ENCODE measurements at regions not wholly inside any gene's neighbourhood (a gene's known extent, or its start where the extent isn't known, plus 50 kb on each side); places are given as distances from the start of the nearest gene placed in this dataset.

GRCh38 chr1:101136739-101137138 lies 100.1 kb upstream of the S1PR1 start:
- Histone ChIP-seq H3K4me1 (ENCODE audit: insufficient read depth, low read length) (peaks cover 59% of the 10 kb centered on the region), H3K9me3 (ENCODE audit: low read length) (no peaks in the 10 kb centered on the region), H3K27ac (ENCODE audit: extremely low read length, insufficient read depth, low read length) (peak overlapping the region; percentile 71), H3K27me3 (ENCODE audit: control insufficient read depth in 1 of 2, insufficient read depth in 2 of 2, low read length in 2 of 2) (0 out of 5 replicates have a peak, but pooled peaks cover 0 to 1% of the 10 kb centered on the region in 2 experiments), H3K36me3 (replicated peaks in 1 of 2; ENCODE audit: control insufficient read depth in 1 of 2, insufficient read depth in 2 of 2, low read length in 2 of 2) (no peaks in the 10 kb centered on the region), H3K4me2 (ENCODE audit: low read depth, low read length) (peak overlapping the region; percentile 66), H2AFZ (ENCODE audit: low read length) (no peak overlapping the region), H3K79me2 (ENCODE audit: insufficient read depth, low read length) (no peaks in the 10 kb centered on the region), H3K4me3 (replicated peaks in 1 of 3; ENCODE audit: insufficient read depth in 1 of 3, low read depth in 2 of 3, low read length in 3 of 3) (peak overlapping the region in 1 of 3 experiments; percentile 30; a peak in 2 of 6 replicates), H4K20me1 (ENCODE audit: insufficient read depth, low read length) (no peaks in the 10 kb centered on the region), H3K9ac (ENCODE audit: insufficient read depth, low read depth, low read length) (no peak overlapping the region)
- in situ Hi-C loops (cut with HindIII; ENCODE audit: extremely low pct_ligation_motif_present, low pct_unique_long_range_greater_than_20kb), result no loop called here
- CTCF ChIA-PET (ENCODE audit: low intra/inter-chr PET ratio, low total read pairs), result no interaction called here
- no TSS peak for BruUV-seq (replicated peaks)
- peak; percentile 55 for FAIRE-seq
- intact Hi-C loops (cut with micrococcal nuclease; ENCODE audit: unreplicated experiment), result loop anchor here (2.0 to 10.0 kb wide), 4 partner anchors 98 to 189 kb away; partner anchors contain the start of gene S1PR1
- POLR2A ChIA-PET, result no interaction called here
- peak; percentile 73 for DNase-seq (ENCODE audit: low spot score)
- 0% methylated on average over 1 of the region's 1 CpG for WGBS (ENCODE audit: low lambda C conversion rate)
- ATAC-seq, result peak; percentile 85
- TF ChIP-seq ZMAT5 (CRISPR knock-in tag; IDR thresholded peaks at IDR 0.05; ENCODE audit: borderline replicate concordance, low read depth), result no peak
- TF ChIP-seq SMYD3 (CRISPR knock-in tag; IDR thresholded peaks at IDR 0.05), result no peak
- 0 out of 2 replicates have a peak, but pooled peaks have one; percentile 22 for TF ChIP-seq THAP11 (CRISPR knock-in tag; IDR thresholded peaks at IDR 0.05)
- no peak for TF ChIP-seq ZNF34 (CRISPR knock-in tag; IDR thresholded peaks at IDR 0.05; ENCODE audit: borderline replicate concordance)
- TF ChIP-seq REPIN1 (CRISPR knock-in tag; IDR thresholded peaks at IDR 0.05; ENCODE audit: borderline replicate concordance, low read depth), result no peak
- TF ChIP-seq TP53 (CRISPR knock-in tag; conservative IDR thresholded peaks at IDR 0.05), result no peak
- no peak for TF ChIP-seq RFX5 (IDR thresholded peaks at IDR 0.05; ENCODE audit: low read depth, low read length)
- TF ChIP-seq SAP130 (CRISPR knock-in tag; IDR thresholded peaks at IDR 0.05; ENCODE audit: low read depth), result peak; percentile 38; the same call in 1 of the 2 replicates
- TF ChIP-seq EP300 (IDR thresholded peaks at IDR 0.05; ENCODE audit: low read depth in 2 of 2, low read length in 2 of 2), result peak in 1 of 2 experiments; percentile 83; a peak in 2 of 4 replicates
- no peak for TF ChIP-seq EP300 (CRISPR knock-in tag; IDR thresholded peaks at IDR 0.05; ENCODE audit: borderline replicate concordance)
- peak; percentile 83 for TF ChIP-seq PAXIP1 (CRISPR knock-in tag; conservative IDR thresholded peaks at IDR 0.05)
- TF ChIP-seq CHD2 (IDR thresholded peaks at IDR 0.05; ENCODE audit: low read depth, low read length), result no peak
- TF ChIP-seq STAT5B (CRISPR knock-in tag; IDR thresholded peaks at IDR 0.05), result no peak
- no peak for TF ChIP-seq PHF8 (CRISPR knock-in tag; IDR thresholded peaks at IDR 0.05)
- peak; percentile 11; the same call in 1 of the 2 replicates for TF ChIP-seq SIX1 (CRISPR knock-in tag; IDR thresholded peaks at IDR 0.05; ENCODE audit: borderline replicate concordance)
- no peak for TF ChIP-seq ZNF740 (CRISPR knock-in tag; IDR thresholded peaks at IDR 0.05)
- peak; percentile 13; the same call in 1 of the 2 replicates for TF ChIP-seq MED1 (CRISPR knock-in tag; IDR thresholded peaks at IDR 0.05)
- no peak for TF ChIP-seq ZNF652 (CRISPR knock-in tag; IDR thresholded peaks at IDR 0.05; ENCODE audit: borderline replicate concordance, low read depth)
- TF ChIP-seq ZNF292 (CRISPR knock-in tag; IDR thresholded peaks at IDR 0.05; ENCODE audit: borderline replicate concordance, low read depth), result 0 out of 2 replicates have a peak, but pooled peaks have one; percentile 29
- TF ChIP-seq ZFP36L1 (CRISPR knock-in tag; IDR thresholded peaks at IDR 0.05), result no peak
- TF ChIP-seq MAZ (IDR thresholded peaks at IDR 0.05; ENCODE audit: borderline replicate concordance, low read depth, low read length), result no peak
- no peak for TF ChIP-seq MAZ (CRISPR knock-in tag; IDR thresholded peaks at IDR 0.05; ENCODE audit: low read depth)

All from HepG2 (cell line).